IMR-90 (cell line): ENCODE measurements at regions not wholly inside any gene's neighbourhood (a gene's known extent, or its start where the extent isn't known, plus 50 kb on each side); places are given as distances from the start of the nearest gene placed in this dataset.

Experiments used
- ATAC-seq: fragments of 200-7000 bp; cut with Tn5 transposase; 2 replicates; pipeline ENCODE4 v1.9.1; 2020; ENCODE audit warnings: low read depth, mild to moderate bottlenecking, moderate library complexity
- BruUV-seq: library from RNA; stranded (reverse); fragments of 400-500 nt; replicated peaks from 2 replicates; lab custom pipeline; 2021; lab: Mats Ljungman, UMichigan
- CTCF ChIA-PET: fragments of 300-600 bp; formaldehyde crosslinking; extraction: SDS; loops from one replicate; lab custom pipeline; 2021; ENCODE audit warnings: antibody characterized with exemption; lab: Yijun Ruan, JAX
- POLR2A ChIA-PET: fragments of 300-600 bp; sonication (Branson Sonifier 250); formaldehyde crosslinking; loops from one replicate; lab custom pipeline; 2022; ENCODE audit warnings: antibody characterized with exemption; ENCODE audit not compliant: unreplicated experiment; lab: Charles Lee
- DNase-seq: peaks from one replicate; pipeline ENCODE4 v3.0.0; 2013
- H2AFZ ChIP-seq: replicated peaks from 2 replicates; pipeline ENCODE3; 2013; ENCODE audit warnings: low read length, mild to moderate bottlenecking; ENCODE audit not compliant: poor library complexity
- H2AK5ac ChIP-seq: 2 replicates; pipeline ENCODE4 v1.6.1; 2013; ENCODE audit warnings: low read depth, low read length, inconsistent platforms
- H2AK9ac ChIP-seq: replicated peaks from 2 replicates; pipeline ENCODE3; 2013; ENCODE audit warnings: mild to moderate bottlenecking, low read depth, low read length, moderate library complexity; ENCODE audit not compliant: poor library complexity
- H2BK120ac ChIP-seq: 2 replicates; pipeline ENCODE4 v1.6.1; 2013; ENCODE audit warnings: low read depth, low read length, inconsistent platforms
- H2BK15ac ChIP-seq: 3 replicates; pipeline ENCODE4 v1.6.1; 2013; ENCODE audit warnings: low read depth, low read length, inconsistent platforms
- H2BK20ac ChIP-seq: 2 replicates; pipeline ENCODE4 v1.6.1; 2013; ENCODE audit warnings: low read depth, mild to moderate bottlenecking, inconsistent platforms, low read length, moderate library complexity
- H2BK5ac ChIP-seq: 2 replicates; pipeline ENCODE4 v1.6.1; 2013; ENCODE audit warnings: mild to moderate bottlenecking, low read depth, low read length, inconsistent platforms; ENCODE audit not compliant: poor library complexity, severe bottlenecking
- H3K14ac ChIP-seq: replicated peaks from 2 replicates; pipeline ENCODE4 v1.6.1; 2013; ENCODE audit warnings: low read depth, low read length, inconsistent platforms
- H3K18ac ChIP-seq: 2 replicates; pipeline ENCODE4 v1.6.1; 2013; ENCODE audit warnings: low read depth, low read length, control low read depth
- H3K23ac ChIP-seq: 2 replicates; pipeline ENCODE4 v1.6.1; 2013; ENCODE audit warnings: low read depth, low read length, inconsistent platforms
- H3K27ac ChIP-seq: 2 replicates; pipeline ENCODE4 v1.5.1; 2013; ENCODE audit warnings: mild to moderate bottlenecking, control low read depth, low read length; ENCODE audit not compliant: insufficient read depth
- H3K27me3 ChIP-seq: 2 replicates; pipeline ENCODE4 v1.6.1; 2013; ENCODE audit warnings: low read length; ENCODE audit not compliant: control insufficient read depth, insufficient read depth
- H3K36me3 ChIP-seq: 2 replicates; pipeline ENCODE4 v1.6.1; 2013; ENCODE audit warnings: low read length, mixed read lengths; ENCODE audit not compliant: control insufficient read depth, insufficient read depth
- H3K4ac ChIP-seq: 2 replicates; pipeline ENCODE4 v1.6.1; 2013; ENCODE audit warnings: low read depth, low read length, inconsistent platforms
- H3K4me1 ChIP-seq: 2 replicates; pipeline ENCODE4 v1.6.1; 2013; ENCODE audit warnings: low read length, mixed read lengths; ENCODE audit not compliant: control insufficient read depth, insufficient read depth
- H3K4me2 ChIP-seq: 2 replicates; pipeline ENCODE4 v1.6.1; 2013; ENCODE audit warnings: low read depth, mild to moderate bottlenecking, control low read depth, low read length, moderate library complexity
- H3K4me3 ChIP-seq: 2 replicates; pipeline ENCODE4 v1.5.1; 2013; ENCODE audit warnings: low read depth, mild to moderate bottlenecking, control low read depth, low read length, moderate library complexity; ENCODE audit not compliant: insufficient read depth
- H3K56ac ChIP-seq: 2 replicates; pipeline ENCODE4 v1.6.1; 2013; ENCODE audit warnings: low read length, inconsistent platforms; ENCODE audit not compliant: insufficient read depth; ENCODE audit errors: extremely low read depth
- H3K79me1 ChIP-seq, 2 experiments: 2 replicates each; pipeline ENCODE4 v1.6.1; 2013; ENCODE audit warnings: low read length in 2 of 2, inconsistent platforms in 1 of 2, low read depth in 1 of 2
- H3K9ac ChIP-seq: 2 replicates; pipeline ENCODE4 v1.6.1; 2013; ENCODE audit warnings: low read depth, low read length, control low read depth
- H3K9me1 ChIP-seq: 2 replicates; pipeline ENCODE4 v1.6.1; 2013; ENCODE audit warnings: low read length, inconsistent platforms; ENCODE audit not compliant: insufficient read depth
- H3K9me3 ChIP-seq: 2 replicates; pipeline ENCODE4 v1.6.1; 2013; ENCODE audit warnings: low read length; ENCODE audit not compliant: control insufficient read depth, insufficient read depth
- H4K20me1 ChIP-seq: 2 replicates; pipeline ENCODE4 v1.6.1; 2013; ENCODE audit warnings: low read length, inconsistent platforms; ENCODE audit not compliant: insufficient read depth
- H4K5ac ChIP-seq: 2 replicates; pipeline ENCODE4 v1.6.1; 2013; ENCODE audit warnings: mild to moderate bottlenecking, low read depth, low read length, control low read depth
- H4K8ac ChIP-seq, 2 experiments: 2 replicates each; pipeline ENCODE4 v1.6.1; 2013; ENCODE audit warnings: low read depth in 2 of 2, low read length in 2 of 2, control low read depth in 1 of 2, inconsistent platforms in 1 of 2
- H4K91ac ChIP-seq: 2 replicates; pipeline ENCODE4 v1.6.1; 2013; ENCODE audit warnings: low read depth, low read length, inconsistent platforms; ENCODE audit not compliant: insufficient read depth
- CHD1 ChIP-seq: IDR thresholded peaks from 2 replicates; pipeline ENCODE4 v1.6.1; 2012; ENCODE audit warnings: low read depth, low read length, improper control_type of control experiment
- FOS ChIP-seq: fragments of 150-350 bp; IDR thresholded peaks from 2 replicates; pipeline ENCODE4 v1.6.1; 2016; ENCODE audit warnings: low read depth, low read length
- MAFK ChIP-seq: IDR thresholded peaks from 2 replicates; pipeline ENCODE4 v1.6.1; 2012; ENCODE audit warnings: low read depth, low read length, improper control_type of control experiment
- NFE2L2 ChIP-seq: fragments of 150-350 bp; IDR thresholded peaks from 2 replicates; pipeline ENCODE4 v1.6.1; 2016; ENCODE audit warnings: low read depth, mild to moderate bottlenecking, low read length
- dilution Hi-C: fragments of 300-500 bp; cut with HindIII; formaldehyde crosslinking; loops from one replicate; pipeline ENCODE4 v1.14.3; 2018; ENCODE audit warnings: low sequenced_read_pairs; ENCODE audit not compliant: unreplicated experiment
- in situ Hi-C: fragments of 300-500 bp; cut with MboI; formaldehyde crosslinking; loops from 3 replicates; pipeline ENCODE4 v1.14.3; 2019; ENCODE audit warnings: low sequenced_read_pairs, inconsistent platforms, mixed read lengths
- intact Hi-C: fragments of 100-400 bp; cut with micrococcal nuclease; formaldehyde crosslinking; loops from 2 replicates; pipeline ENCODE4 v1.10.0; 2022

GRCh38 chr16:63742150-63742549, 1379.7 kb downstream of the CDH11 start:
- Histone ChIP-seq H3K4me1 (no peaks in the 10 kb centered on the region), H2AK9ac (no peak overlapping the region), H2BK20ac (no peak overlapping the region), H3K27me3 (no peaks in the 10 kb centered on the region), H4K20me1 (no peaks in the 10 kb centered on the region), H2BK15ac (no peak overlapping the region), H2AFZ (no peak overlapping the region), H4K8ac (no peak overlapping the region), H3K4ac (no peak overlapping the region), H3K9ac (no peak overlapping the region), H3K4me2 (no peak overlapping the region), H3K36me3 (no peaks in the 10 kb centered on the region), H2AK5ac (no peak overlapping the region), H4K5ac (no peak overlapping the region), H3K79me1 (no peaks in the 10 kb centered on the region), H4K91ac (no peak overlapping the region), H2BK5ac (no peak overlapping the region), H3K9me3 (no peaks in the 10 kb centered on the region; the same call in 1 of the 2 replicates), H3K4me3 (no peak overlapping the region), H2BK120ac (no peak overlapping the region), H3K27ac (no peak overlapping the region), H3K18ac (no peak overlapping the region), H3K14ac (no peak overlapping the region), H3K56ac (no peak overlapping the region), H3K23ac (no peak overlapping the region), H3K9me1 (no peaks in the 10 kb centered on the region)
- DNase-seq (no peak), ATAC-seq (no peak)
- BruUV-seq = no TSS peak
- ChIA-PET CTCF (no interaction called here), POLR2A (no interaction called here)
- TF ChIP-seq CHD1 (no peak), MAFK (peak; percentile 61), NFE2L2 (peak; percentile 72), FOS (no peak)
- dilution Hi-C loops = no loop called here
- intact Hi-C loops = no loop called here
- in situ Hi-C loops = no loop called here
